NCI-H1105 treated with DMSO at 0.1 percent for 48 hours (cell line): ENCODE measurements at regions not wholly inside any gene's neighbourhood (a gene's known extent, or its start where the extent isn't known, plus 50 kb on each side); places are given as distances from the start of the nearest gene placed in this dataset.

ENCODE experiments used
- DNase-seq: peaks from one replicate; lab custom pipeline; 2025; lab: John Stamatoyannopoulos, UW

DNA sequence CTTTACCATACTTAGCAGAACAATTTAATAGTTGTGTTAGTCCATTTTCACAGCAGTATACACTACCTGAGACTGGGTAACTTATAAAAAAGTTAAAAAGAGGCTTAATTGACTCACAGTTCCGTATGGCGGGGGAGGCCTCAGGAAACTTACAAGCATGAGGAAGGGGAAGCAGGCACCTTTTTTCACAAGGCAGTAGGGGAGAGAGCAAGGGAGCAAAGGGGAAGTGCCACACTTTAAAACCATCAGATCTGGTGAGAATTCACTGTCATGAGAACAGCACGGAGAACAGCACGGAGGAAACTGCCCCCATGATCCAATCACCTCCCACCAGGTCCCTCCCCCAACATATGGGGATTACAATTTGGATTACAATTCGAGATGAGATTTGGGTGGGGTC lies 269.9 kb downstream of the MTRR start:
- no peak for DNase-seq

GRCh38 chr5:8150791-8151190 lies 281.8 kb downstream of the MTRR start:
- DNase-seq = no peak

DNA sequence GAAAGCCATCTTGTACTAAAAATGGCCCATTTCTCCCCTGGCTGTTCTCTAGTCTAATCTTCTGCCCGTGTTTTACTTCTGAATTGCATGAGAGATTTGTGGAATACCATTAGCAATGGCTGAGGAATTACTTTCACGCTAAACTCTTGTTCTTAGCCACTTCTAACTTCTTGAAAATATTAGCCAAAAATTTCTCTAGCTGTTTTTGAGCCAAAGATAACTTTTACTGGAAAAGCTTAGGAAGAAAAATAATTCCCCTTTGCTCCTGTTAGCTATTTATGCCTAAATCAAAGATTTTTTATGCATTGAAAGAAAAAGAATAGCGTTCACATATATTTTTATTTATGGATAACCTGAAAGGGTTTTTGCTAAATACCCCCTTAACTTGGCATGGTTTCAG lies 287.8 kb downstream of the MTRR start:
- no peak for DNase-seq

- no peak for DNase-seq
Observed at GRCh38 chr5:8157320-8157822, 288.4 kb downstream of the MTRR start.

GRCh38 chr5:8176101-8176693 lies 307.2 kb downstream of the MTRR start:
- DNase-seq = no peak

DNA sequence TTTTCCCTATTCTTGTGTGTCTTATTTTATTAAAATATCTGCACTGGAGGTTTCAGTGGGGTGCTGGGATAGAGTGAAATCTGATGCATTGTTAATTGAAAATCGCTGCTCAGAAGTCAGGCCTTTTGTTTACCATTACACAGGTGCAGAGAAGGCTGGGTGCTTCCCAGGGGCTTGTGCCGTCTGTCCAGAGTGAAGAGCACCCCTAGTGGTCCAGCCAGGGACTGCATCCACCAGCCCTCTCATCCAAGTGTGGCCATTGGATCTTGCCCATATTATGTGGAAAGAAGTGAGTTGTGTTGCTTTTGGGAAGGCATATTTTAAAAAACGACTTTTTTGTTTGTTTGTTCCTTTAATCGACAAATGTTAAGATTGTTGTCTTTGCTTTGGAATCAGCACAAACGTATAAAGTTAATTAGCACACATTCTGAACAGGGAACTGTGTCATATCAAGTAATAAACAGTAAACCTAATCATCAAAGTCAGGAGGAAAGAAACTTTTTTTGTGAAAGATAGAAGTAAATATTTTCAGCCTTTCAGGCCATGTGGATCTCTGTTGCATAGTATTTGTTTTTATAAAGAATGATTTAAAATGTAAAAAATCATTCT lies 315.6 kb downstream of the MTRR start:
- peak; percentile 45 for DNase-seq

- DNase-seq = no peak
Observed at GRCh38 chr5:8185852-8186251, 316.9 kb downstream of the MTRR start.

DNA sequence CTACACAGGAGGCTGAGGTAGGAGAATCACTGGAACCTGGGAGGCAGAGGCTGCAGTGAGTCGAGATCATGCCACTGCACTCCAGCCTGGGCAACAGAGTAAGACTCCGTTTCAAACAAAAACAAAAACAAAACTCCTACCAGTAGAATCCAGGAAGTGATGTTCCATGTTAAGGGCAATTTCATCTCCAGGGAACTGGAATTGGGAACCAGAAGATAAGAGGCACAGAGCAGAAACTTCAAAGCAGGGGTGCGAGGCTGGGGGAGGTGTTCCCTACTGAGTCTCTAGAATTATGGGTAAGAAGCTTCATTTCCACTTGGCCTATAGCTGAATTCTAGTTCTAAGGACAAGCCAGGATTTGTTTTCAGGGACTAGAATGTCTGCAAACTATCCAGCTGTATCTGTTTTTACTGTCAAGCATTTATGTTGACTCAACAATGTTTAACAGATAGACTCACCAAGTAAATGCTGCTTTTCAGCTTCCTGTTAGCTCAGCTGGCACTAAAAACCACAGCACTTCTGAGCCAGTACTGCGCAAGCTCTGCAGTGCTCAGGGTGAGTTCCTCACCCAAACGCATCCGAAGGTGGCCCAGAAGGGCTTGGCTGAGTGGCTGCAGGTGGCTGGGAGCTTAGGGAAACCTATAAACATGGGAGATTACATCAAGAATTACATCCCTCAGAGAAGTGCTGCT lies 320.1 kb downstream of the MTRR start:
- DNase-seq = no peak

DNA sequence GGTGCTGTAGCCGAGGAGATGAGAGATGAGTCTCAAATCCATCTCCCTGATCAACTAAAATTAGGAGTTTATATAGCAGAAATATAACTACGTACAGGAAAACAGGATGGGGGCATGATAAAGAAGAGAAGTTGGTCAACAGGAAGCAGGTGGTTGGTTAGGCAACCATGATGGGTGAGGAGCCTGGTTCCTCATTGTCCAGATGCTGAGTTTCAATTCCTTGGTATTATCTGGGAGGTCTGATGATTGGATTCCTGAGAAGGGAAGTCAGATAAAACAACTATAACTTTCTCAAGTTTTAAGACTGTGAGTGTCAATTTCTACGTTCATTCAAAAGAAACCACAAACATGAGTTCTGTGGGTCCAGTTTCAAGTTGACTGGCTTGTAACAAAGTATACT lies 323.9 kb downstream of the MTRR start:
- no peak for DNase-seq

GRCh38 chr5:8196061-8196460 lies 327.1 kb downstream of the MTRR start:
- DNase-seq = no peak

DNA sequence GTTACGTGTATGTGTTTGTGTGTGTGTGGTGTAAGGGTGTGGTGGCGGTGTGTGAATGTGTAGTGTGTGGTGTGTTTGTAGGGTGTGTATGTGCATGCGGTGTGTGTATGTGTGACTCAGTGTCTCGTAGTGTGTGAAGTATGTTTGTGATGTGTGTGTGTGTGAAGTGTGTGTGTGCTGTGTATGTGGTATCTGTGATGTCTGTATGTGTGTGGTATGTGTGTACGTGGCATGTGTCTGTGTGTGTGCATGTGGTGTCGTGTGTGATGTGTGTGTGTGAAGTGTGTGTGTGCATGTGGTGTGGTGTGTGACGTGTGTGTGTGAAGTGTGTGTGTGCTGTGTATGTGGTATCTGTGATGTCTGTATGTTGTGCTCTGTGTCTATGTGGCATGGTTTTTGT lies 339.4 kb downstream of the MTRR start:
- DNase-seq = no peak

- no peak for DNase-seq
Observed at GRCh38 chr5:8209500-8209899, 340.6 kb downstream of the MTRR start.

- DNase-seq = no peak
Observed at GRCh38 chr5:8213701-8214240, 344.8 kb downstream of the MTRR start.

- DNase-seq = no peak
Observed at GRCh38 chr5:8216921-8217320, 348.0 kb downstream of the MTRR start.

GRCh38 chr5:8226148-8226547 lies 357.2 kb downstream of the MTRR start:
- DNase-seq = no peak

DNA sequence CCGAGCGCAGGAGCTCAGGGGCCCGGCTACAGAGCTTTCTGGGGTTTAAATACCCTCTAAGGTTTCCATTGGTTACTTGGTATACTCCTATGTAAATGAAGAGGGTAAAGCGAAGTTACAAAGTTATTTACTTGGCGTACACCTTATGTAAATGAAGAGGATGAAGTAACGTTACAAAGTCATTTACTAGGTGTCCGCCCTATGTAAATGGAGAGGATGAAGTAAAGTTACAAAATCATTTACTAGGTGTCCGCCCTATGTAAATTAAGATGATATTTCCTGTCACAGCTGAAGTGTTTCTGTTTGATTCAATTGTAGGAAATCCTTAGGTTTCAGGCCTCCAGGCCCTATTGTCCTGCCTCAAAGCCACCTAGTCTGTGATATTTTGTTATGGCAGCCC lies 358.2 kb downstream of the MTRR start:
- no peak for DNase-seq

DNA sequence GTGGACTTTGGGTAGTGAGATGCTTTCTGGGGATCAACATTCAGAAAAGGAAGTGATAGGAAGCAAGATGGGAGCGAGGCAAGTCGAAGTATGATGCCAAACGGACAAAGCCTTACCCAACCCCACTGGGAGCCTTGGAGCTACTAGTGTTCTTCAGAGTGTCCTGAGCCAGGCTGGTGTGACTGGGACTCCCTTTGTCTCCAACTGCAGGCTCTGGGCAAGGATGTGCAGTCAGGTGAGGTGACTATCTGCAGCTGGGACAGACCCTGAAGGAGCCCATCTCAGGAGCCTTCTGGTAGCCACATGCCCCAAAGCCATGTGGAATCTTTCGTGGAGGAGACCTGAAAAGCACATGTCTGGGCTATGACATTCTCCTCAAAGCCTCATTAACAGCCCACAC lies 360.6 kb downstream of the MTRR start:
- DNase-seq = no peak

DNA sequence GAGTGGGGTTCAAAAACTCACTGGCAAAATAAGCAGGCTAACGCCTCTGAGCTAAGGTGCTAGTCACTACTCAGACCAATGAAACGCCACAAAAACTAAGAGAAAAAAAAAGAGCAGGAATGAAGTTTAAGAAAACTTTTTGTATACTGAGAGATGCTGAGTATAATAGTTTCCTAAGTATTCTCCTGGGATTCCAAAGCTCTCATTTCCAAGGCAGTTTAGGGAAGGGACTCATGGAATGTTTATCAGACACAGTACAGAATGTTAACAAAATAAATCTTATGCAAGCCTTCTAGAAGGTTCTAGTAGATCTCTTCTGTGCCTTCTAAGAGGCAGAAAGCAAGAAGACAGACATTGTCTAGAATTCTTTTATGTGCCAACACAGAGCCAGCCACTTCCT lies 361.9 kb downstream of the MTRR start:
- DNase-seq = no peak

GRCh38 chr5:8233479-8233878 lies 364.5 kb downstream of the MTRR start:
- DNase-seq = no peak

- no peak for DNase-seq
Observed at GRCh38 chr5:8234179-8234770, 365.3 kb downstream of the MTRR start.

GRCh38 chr5:8238080-8238479 lies 369.1 kb downstream of the MTRR start:
- DNase-seq = no peak

- DNase-seq = no peak
Observed at GRCh38 chr5:8239198-8239597, 370.2 kb downstream of the MTRR start.

DNA sequence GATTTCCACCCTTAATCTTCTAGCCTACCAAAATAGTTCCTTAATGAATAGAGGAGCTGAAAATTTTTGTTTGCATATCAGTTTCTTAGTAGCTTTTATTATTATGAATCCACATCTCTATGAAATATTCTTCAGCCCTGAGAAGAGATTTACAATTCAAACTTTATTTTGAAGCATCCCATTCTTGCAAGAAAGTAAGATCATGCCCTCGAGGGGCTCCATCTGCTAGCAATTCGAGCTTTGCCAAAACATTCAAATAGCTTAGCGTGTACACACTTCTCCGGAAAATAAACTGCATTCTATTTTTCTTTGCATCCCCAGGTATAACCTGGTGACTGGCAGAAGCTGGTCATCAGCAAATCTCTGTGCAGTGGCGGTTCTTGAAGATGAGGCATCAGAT lies 370.7 kb downstream of the MTRR start:
- no peak for DNase-seq
